Panc1 (cell line): ENCODE measurements at regions not wholly inside any gene's neighbourhood (a gene's known extent, or its start where the extent isn't known, plus 50 kb on each side); places are given as distances from the start of the nearest gene placed in this dataset.
"Not testable (repeated sequence)": the region's sequence is repeated elsewhere in the genome, so short reads cannot be mapped to it uniquely, and the experiment has no call there.

Source experiments
- ATAC-seq: fragments of 200-7000 bp; cut with Tn5 transposase; 2 replicates; pipeline ENCODE4 v1.9.1; 2020; ENCODE audit warnings: mild to moderate bottlenecking, moderate library complexity
- BruUV-seq: library from RNA; stranded (reverse); fragments of 400-500 nt; replicated peaks from 2 replicates; lab custom pipeline; 2021; lab: Mats Ljungman, UMichigan
- CTCF ChIA-PET: fragments of 300-600 bp; sonication (Branson Sonifier 250); formaldehyde crosslinking; loops from one replicate; lab custom pipeline; 2022; ENCODE audit warnings: antibody characterized with exemption; lab: Charles Lee
- POLR2A ChIA-PET: fragments of 300-600 bp; sonication (Branson Sonifier 250); formaldehyde crosslinking; loops from one replicate; lab custom pipeline; 2022; ENCODE audit warnings: antibody characterized with exemption; lab: Charles Lee
- DNase-seq: peaks from one replicate; pipeline ENCODE4 v3.0.0-alpha.2; 2010; ENCODE audit warnings: low read depth, low spot score
- H3K27ac ChIP-seq: 2 replicates; pipeline ENCODE4 v1.5.1; 2011; ENCODE audit warnings: mild to moderate bottlenecking, low read length, inconsistent platforms
- H3K27me3 ChIP-seq: fragments of 200-500 bp; sonication (Bioruptor generic); 2 replicates; pipeline ENCODE4 v1.6.0; 2014; ENCODE audit warnings: low read length, inconsistent platforms; ENCODE audit not compliant: control insufficient read depth, insufficient read depth
- H3K36me3 ChIP-seq: fragments of 200-500 bp; sonication (Bioruptor generic); 2 replicates; pipeline ENCODE4 v1.5.1; 2014; ENCODE audit warnings: inconsistent platforms, mild to moderate bottlenecking, low read length, moderate library complexity; ENCODE audit not compliant: control insufficient read depth, insufficient read depth
- H3K4me1 ChIP-seq: 2 replicates; pipeline ENCODE4 v1.5.1; 2011; ENCODE audit warnings: inconsistent platforms, mild to moderate bottlenecking, low read length, moderate library complexity; ENCODE audit not compliant: control insufficient read depth, insufficient read depth
- H3K4me3 ChIP-seq, 2 experiments: 2 replicates each; pipeline ENCODE4 v1.5.1; 2011 to 2012; ENCODE audit warnings: low read depth in 2 of 2, low read length in 2 of 2, mild to moderate bottlenecking in 2 of 2, inconsistent platforms in 1 of 2, moderate library complexity in 1 of 2
- H3K9me3 ChIP-seq: fragments of 200-500 bp; sonication (Bioruptor generic); 2 replicates; pipeline ENCODE4 v1.5.1; 2014; ENCODE audit warnings: low read depth, mild to moderate bottlenecking, inconsistent platforms, low read length, moderate library complexity; ENCODE audit not compliant: control insufficient read depth, insufficient read depth
- CTCF ChIP-seq: fragments of 450-650 bp; IDR thresholded peaks from 2 replicates; pipeline ENCODE4 v1.5.1; 2017; ENCODE audit warnings: mild to moderate bottlenecking
- POLR2AphosphoS5 ChIP-seq: IDR thresholded peaks from 2 replicates; pipeline ENCODE4 v1.6.1; 2012; ENCODE audit warnings: mild to moderate bottlenecking, low read depth, low read length, moderate library complexity
- REST ChIP-seq, 2 experiments: IDR thresholded peaks; 2 replicates each; pipeline ENCODE4 v1.6.1; 2011 to 2012; ENCODE audit warnings: low read depth in 2 of 2, control low read depth in 1 of 2, low read length in 1 of 2, mild to moderate bottlenecking in 1 of 2, moderate library complexity in 1 of 2; ENCODE audit not compliant: insufficient read depth in 1 of 2
- SIN3A ChIP-seq: IDR thresholded peaks from 2 replicates; pipeline ENCODE4 v1.6.1; 2012; ENCODE audit warnings: low read depth, mild to moderate bottlenecking, low read length, moderate library complexity, borderline replicate concordance; ENCODE audit not compliant: insufficient read depth
- TCF7L2 ChIP-seq: IDR thresholded peaks from 2 replicates; pipeline ENCODE4 v1.6.1; 2011; ENCODE audit warnings: mild to moderate bottlenecking, low read depth, low read length, inconsistent platforms
- in situ Hi-C: cut with HindIII; loops from 2 replicates; pipeline ENCODE4 v1.10.0; 2016; ENCODE audit warnings: low sequenced_read_pairs, low pct_unique_long_range_greater_than_20kb
- intact Hi-C: fragments of 100-400 bp; cut with micrococcal nuclease; formaldehyde crosslinking; loops from one replicate; pipeline ENCODE4 v1.10.0; 2022; ENCODE audit not compliant: unreplicated experiment

GRCh38 chr7:79741684-79742083 lies 288.2 kb upstream of the MAGI2 start:
- BruUV-seq = no TSS peak
- no peaks in the 10 kb centered on the region for H3K27me3 ChIP-seq
- TF ChIP-seq REST (IDR thresholded peaks at IDR 0.05; ENCODE audit: insufficient read depth in 1 of 2, low read depth in 2 of 2, low read length in 1 of 2) (no peak), CTCF (peak; percentile 60; the same call in 1 of the 2 replicates), TCF7L2 (no peak)
- intact Hi-C loops = loop anchor here (10.0 kb wide), 1 partner anchor 447 kb away; no protein-coding TSS in a partner anchor
- CTCF ChIA-PET = interaction anchor here (1.0 kb wide), 1 partner anchor 444 kb away, joined by 3 read pairs; no protein-coding TSS in a partner anchor
- H3K4me1 ChIP-seq = no peaks in the 10 kb centered on the region
- DNase-seq (no peak), ATAC-seq (peak; percentile 69; the same call in 1 of the 2 replicates)
- POLR2A ChIA-PET = no interaction called here
- H3K4me3 ChIP-seq = no peak overlapping the region
- H3K27ac ChIP-seq = no peak overlapping the region
- H3K36me3 ChIP-seq = no peaks in the 10 kb centered on the region; the same call in 1 of the 2 replicates
- no peaks in the 10 kb centered on the region for H3K9me3 ChIP-seq
- in situ Hi-C loops = no loop called here

- Histone ChIP-seq H3K4me3 (no peak overlapping the region), H3K27me3 (no peaks in the 10 kb centered on the region), H3K36me3 (no peaks in the 10 kb centered on the region; the same call in 1 of the 2 replicates), H3K4me1 (no peaks in the 10 kb centered on the region), H3K27ac (no peak overlapping the region), H3K9me3 (no peaks in the 10 kb centered on the region; the same call in 1 of the 2 replicates)
- no TSS peak for BruUV-seq
- in situ Hi-C loops = no loop called here
- DNase-seq (no peak), ATAC-seq (no peak)
- CTCF ChIA-PET = interaction anchor here (0.6 kb wide), 1 partner anchor 860 kb away, joined by 3 read pairs; no protein-coding TSS in a partner anchor
- TF ChIP-seq POLR2AphosphoS5 (no peak), TCF7L2 (no peak), SIN3A (no peak), CTCF (no peak)
- POLR2A ChIA-PET = no interaction called here
- intact Hi-C loops = loop anchor here (10.0 kb wide), 1 partner anchor 445 kb away; no protein-coding TSS in a partner anchor
Measured at GRCh38 chr7:79740076-79740475, 286.6 kb upstream of the MAGI2 start.

- intact Hi-C loops, CTCF ChIA-PET, H3K27ac ChIP-seq, H3K4me3 ChIP-seq, DNase-seq, H3K36me3 ChIP-seq, H3K27me3 ChIP-seq, BruUV-seq, in situ Hi-C loops, ATAC-seq, POLR2A ChIA-PET, H3K9me3 ChIP-seq, H3K4me1 ChIP-seq: not testable (repeated sequence)
Measured at GRCh38 chr7:79739036-79739709, 285.7 kb upstream of the MAGI2 start.
